Stomach (tissue), 8 donors: ENCODE measurements at regions not wholly inside any gene's neighbourhood (a gene's known extent, or its start where the extent isn't known, plus 50 kb on each side); places are given as distances from the start of the nearest gene placed in this dataset.

Experiments used
- DNase-seq, 2 donors: peaks; one replicate each; pipeline versions ENCODE4 v3.0.0 to v3.0.0-alpha.2; 2013 to 2019
- H3K27ac ChIP-seq, 5 donors: fragments of 200-600 bp in 4 of 5; sonication (generic) in 4 of 5; one replicate each; pipeline ENCODE4 v1.5.1; 2013 to 2019; ENCODE audit warnings: mild to moderate bottlenecking in 1 of 5, moderate library complexity in 1 of 5
- H3K27me3 ChIP-seq, 3 donors: fragments of 200-600 bp; sonication (generic); one replicate each; pipeline ENCODE4 v1.5.1; 2017 to 2019; ENCODE audit warnings: mixed run types in 1 of 3
- H3K36me3 ChIP-seq, 4 donors: fragments of 200-600 bp; sonication (generic); 1 replicate in 3 of 4; 2 replicates in 1 of 4; pipeline ENCODE4 v1.5.1; 2016 to 2019
- H3K4me1 ChIP-seq, 4 donors: fragments of 200-600 bp; sonication (generic); one replicate each; pipeline ENCODE4 v1.5.1; 2016 to 2019
- H3K4me3 ChIP-seq, 4 donors: fragments of 200-600 bp; sonication (generic) in 3 of 4; one replicate each; pipeline ENCODE4 v1.5.1; 2016 to 2019; ENCODE audit warnings: mild to moderate bottlenecking in 1 of 4
- H3K9me3 ChIP-seq, 4 donors: fragments of 200-600 bp; sonication (generic); one replicate each; pipeline ENCODE4 v1.5.1; 2016 to 2019
- CTCF ChIP-seq, 7 experiments: fragments of 450-650 bp in 4 of 7; fragments of 200-600 bp in 3 of 7; sonication (generic) in 3 of 7; IDR thresholded peaks; one replicate each; pipeline ENCODE4 v1.5.1; 2016 to 2019; ENCODE audit warnings: antibody characterized with exemption in 7 of 7, control low read depth in 2 of 7, mild to moderate bottlenecking in 1 of 7
- EP300 ChIP-seq: sonication (generic); formaldehyde crosslinking; IDR thresholded peaks from one replicate; pipeline ENCODE4 v1.6.1; 2017; ENCODE audit warnings: antibody characterized with exemption
- POLR2A ChIP-seq, 4 donors: fragments of 450-650 bp; IDR thresholded peaks; one replicate each; pipeline ENCODE4 v1.6.1; 2016; ENCODE audit warnings: antibody characterized with exemption in 4 of 4, control low read depth in 2 of 4, mild to moderate bottlenecking in 1 of 4, moderate library complexity in 1 of 4
- POLR2AphosphoS5 ChIP-seq, 3 donors: sonication (generic); formaldehyde crosslinking; IDR thresholded peaks; one replicate each; pipeline ENCODE4 v1.6.1; 2016; ENCODE audit warnings: antibody characterized with exemption in 3 of 3
- WGBS, 5 donors: extraction: QIAGEN DNeasy Blood & Tissue Kit in 3 of 5; methylation state at CpG; one replicate each; pipeline versions ENCODE4 v1.1.5 to v1.1.7; 2013 to 2018; 5-methylcytosine and 5-hydroxymethylcytosine counted together
- intact Hi-C: fragments of 100-400 bp; cut with DNase I; formaldehyde crosslinking; loops from one replicate; pipeline ENCODE4 v1.15.1; 2023; ENCODE audit warnings: low total_unique reads
- donor health status: healthy with polysubstance abuse.
- donor health status: Bipolar disorder and iron deficiency.
- donor health status: healthy.

DNA sequence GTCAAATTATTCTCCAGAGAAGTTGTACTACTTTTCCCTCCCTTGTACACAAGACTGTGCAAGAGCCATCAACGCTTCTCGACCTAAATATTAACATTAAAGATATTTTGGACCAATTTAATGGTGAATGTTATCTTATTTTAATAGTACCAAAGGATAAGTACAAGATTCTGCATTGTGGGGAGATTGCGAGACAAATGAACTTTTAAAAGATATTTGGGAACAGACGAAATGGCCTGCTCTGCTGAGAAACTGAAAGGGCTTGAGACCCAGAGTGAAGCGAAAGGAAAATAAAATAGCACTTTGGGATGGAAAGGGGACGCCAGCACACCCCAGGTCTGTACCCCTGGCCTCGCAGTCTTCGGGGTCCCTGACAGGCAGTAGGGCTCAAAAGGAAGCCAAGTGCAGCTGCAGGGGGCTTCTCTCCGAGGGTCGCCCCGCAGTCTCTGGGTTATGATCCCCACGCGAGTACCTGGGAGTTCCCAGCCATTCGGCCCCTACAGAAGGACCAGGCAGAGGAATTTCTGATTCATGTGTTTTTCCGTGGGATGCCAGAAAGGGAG, 97.6 kb upstream of the VGLL3 start:
- DNase-seq = no peak
- peaks cover 0 to 13% (median 11%) of the 10 kb centered on the region in 4 donors for H3K4me1 ChIP-seq
- no peaks in the 10 kb centered on the region for H3K36me3 ChIP-seq
- H3K9me3 ChIP-seq = no peaks in the 10 kb centered on the region
- TF ChIP-seq POLR2A (IDR thresholded peaks at IDR 0.05) (no peak), CTCF (IDR thresholded peaks at IDR 0.05) (no peak), EP300 (no peak), POLR2AphosphoS5 (IDR thresholded peaks at IDR 0.05) (no peak)
- intact Hi-C loops = no loop called here
- H3K27ac ChIP-seq = peak overlapping the region; percentile 54 to 86 (median 80)
- WGBS, 5 donors = 32 to 60% (median 46%) methylated on average over 15 of the region's 15 CpGs
- H3K27me3 ChIP-seq = no peaks in the 10 kb centered on the region
- H3K4me3 ChIP-seq = peak overlapping the region; percentile 51 to 68 (median 68)

GRCh38 chr3:87084868-87085267, 93.9 kb upstream of the VGLL3 start:
- no peaks in the 10 kb centered on the region for H3K9me3 ChIP-seq
- intact Hi-C loops = loop anchor here (5.0 kb wide), 1 partner anchor 313 kb away; no protein-coding TSS in a partner anchor
- H3K4me1 ChIP-seq = peaks cover 0 to 13% (median 8%) of the 10 kb centered on the region in 4 donors
- 63 to 91% (median 72%) methylated on average over 5 of the region's 5 CpGs for WGBS, 5 donors
- DNase-seq = no peak
- TF ChIP-seq POLR2AphosphoS5 (IDR thresholded peaks at IDR 0.05) (no peak), CTCF (IDR thresholded peaks at IDR 0.05) (no peak), POLR2A (IDR thresholded peaks at IDR 0.05) (no peak), EP300 (no peak)
- H3K27me3 ChIP-seq = no peaks in the 10 kb centered on the region
- H3K4me3 ChIP-seq = no peak overlapping the region
- no peaks in the 10 kb centered on the region for H3K36me3 ChIP-seq
- no peak overlapping the region for H3K27ac ChIP-seq

GRCh38 chr3:87082796-87083440, 92.0 kb upstream of the VGLL3 start:
- intact Hi-C loops = loop anchor here (5.0 kb wide), 1 partner anchor 311 kb away; no protein-coding TSS in a partner anchor
- peak in 1 of 2 donors; percentile 86 for DNase-seq
- Histone ChIP-seq H3K27ac (no peak overlapping the region), H3K4me3 (no peak overlapping the region), H3K4me1 (no peaks in the 10 kb centered on the region), H3K9me3 (no peaks in the 10 kb centered on the region), H3K27me3 (no peaks in the 10 kb centered on the region), H3K36me3 (no peaks in the 10 kb centered on the region)
- TF ChIP-seq CTCF (IDR thresholded peaks at IDR 0.05) = peak in 5 of 7 experiments; percentile 21 to 65 (median 50)
- TF ChIP-seq POLR2AphosphoS5 (IDR thresholded peaks at IDR 0.05) = no peak
- whole genome bisulfite sequencing, 5 donors = 23 to 34% (median 27%) methylated on average over 6 of the region's 6 CpGs

GRCh38 chr3:87077355-87077754, 86.4 kb upstream of the VGLL3 start:
- DNase-seq = no peak
- H3K9me3 ChIP-seq = no peaks in the 10 kb centered on the region
- 75 to 87% (median 85%) methylated on average over 2 of the region's 2 CpGs for WGBS, 5 donors
- no peaks in the 10 kb centered on the region for H3K36me3 ChIP-seq
- no peak overlapping the region for H3K4me3 ChIP-seq
- no peak for TF ChIP-seq POLR2A (IDR thresholded peaks at IDR 0.05)
- no peak for TF ChIP-seq POLR2AphosphoS5 (IDR thresholded peaks at IDR 0.05)
- no peak for TF ChIP-seq EP300
- no peak for TF ChIP-seq CTCF (IDR thresholded peaks at IDR 0.05)
- intact Hi-C loops = no loop called here
- H3K27me3 ChIP-seq = no peaks in the 10 kb centered on the region
- H3K4me1 ChIP-seq = no peaks in the 10 kb centered on the region
- H3K27ac ChIP-seq = no peak overlapping the region
